ENCODE measurements at regions not wholly inside any gene's neighbourhood (a gene's known extent, or its start where the extent isn't known, plus 50 kb on each side); places are given as distances from the start of the nearest gene placed in this dataset.
"Not testable (repeated sequence)": the region's sequence is repeated elsewhere in the genome, so short reads cannot be mapped to it uniquely, and the experiment has no call there.

DNA sequence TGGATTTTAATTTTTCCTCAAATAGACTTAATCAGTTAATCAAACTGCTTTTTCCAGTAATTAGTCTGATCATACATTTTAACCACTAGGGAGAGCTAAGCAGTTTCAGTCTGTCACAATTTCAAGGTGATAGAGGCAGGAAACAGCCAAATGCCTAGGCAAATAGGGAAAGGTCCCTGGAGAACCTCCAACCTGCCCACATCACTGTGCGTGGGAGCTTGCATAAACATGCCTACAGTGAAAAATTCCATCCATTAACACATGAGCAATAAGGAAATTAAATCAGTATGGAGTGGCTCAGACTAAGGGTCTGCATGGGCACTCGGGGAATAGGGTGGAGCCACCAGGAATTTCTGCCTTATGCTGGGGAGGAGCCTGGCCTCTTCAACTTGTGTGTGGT is 74.6 kb downstream of the AASDHPPT start:
- DNase-seq (ENCODE audit: low read depth in 2 of 2), result peak in 1 of 2 donors; percentile 12

- DNase-seq (ENCODE audit: low read depth in 2 of 2), result no peak
Observed at GRCh38 chr11:106152824-106153223, 75.4 kb downstream of the AASDHPPT start.

- peak in 1 of 2 donors; percentile 39 for DNase-seq (ENCODE audit: low read depth in 2 of 2)
Observed at GRCh38 chr11:106156290-106156937, 79.0 kb downstream of the AASDHPPT start.

GRCh38 chr11:106158406-106158805 is 80.9 kb downstream of the AASDHPPT start:
- DNase-seq (ENCODE audit: low read depth in 2 of 2), result no peak

GRCh38 chr11:106159836-106160235 is 82.4 kb downstream of the AASDHPPT start:
- no peak for DNase-seq (ENCODE audit: low read depth in 2 of 2)

DNA sequence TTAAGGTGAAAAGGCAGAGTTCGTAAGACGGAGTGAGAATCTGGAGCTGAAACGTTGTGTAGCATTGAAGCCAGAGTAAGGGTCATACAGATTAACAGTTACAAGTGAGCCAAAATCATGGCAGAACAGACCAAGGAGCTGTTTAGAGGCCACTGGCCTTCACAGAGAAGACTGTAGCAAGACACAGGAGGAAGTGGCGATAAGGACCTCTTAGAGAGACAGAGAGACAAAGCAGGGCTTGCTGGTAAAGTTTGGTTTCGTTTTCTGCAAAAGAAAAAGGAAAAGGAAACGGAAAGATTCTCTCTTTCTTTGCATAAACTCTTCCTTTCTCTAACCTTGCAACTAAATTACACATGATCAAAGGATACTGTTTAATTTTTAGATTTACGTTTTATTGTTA is 83.0 kb downstream of the AASDHPPT start:
- no peak for DNase-seq (ENCODE audit: low read depth in 2 of 2)

DNA sequence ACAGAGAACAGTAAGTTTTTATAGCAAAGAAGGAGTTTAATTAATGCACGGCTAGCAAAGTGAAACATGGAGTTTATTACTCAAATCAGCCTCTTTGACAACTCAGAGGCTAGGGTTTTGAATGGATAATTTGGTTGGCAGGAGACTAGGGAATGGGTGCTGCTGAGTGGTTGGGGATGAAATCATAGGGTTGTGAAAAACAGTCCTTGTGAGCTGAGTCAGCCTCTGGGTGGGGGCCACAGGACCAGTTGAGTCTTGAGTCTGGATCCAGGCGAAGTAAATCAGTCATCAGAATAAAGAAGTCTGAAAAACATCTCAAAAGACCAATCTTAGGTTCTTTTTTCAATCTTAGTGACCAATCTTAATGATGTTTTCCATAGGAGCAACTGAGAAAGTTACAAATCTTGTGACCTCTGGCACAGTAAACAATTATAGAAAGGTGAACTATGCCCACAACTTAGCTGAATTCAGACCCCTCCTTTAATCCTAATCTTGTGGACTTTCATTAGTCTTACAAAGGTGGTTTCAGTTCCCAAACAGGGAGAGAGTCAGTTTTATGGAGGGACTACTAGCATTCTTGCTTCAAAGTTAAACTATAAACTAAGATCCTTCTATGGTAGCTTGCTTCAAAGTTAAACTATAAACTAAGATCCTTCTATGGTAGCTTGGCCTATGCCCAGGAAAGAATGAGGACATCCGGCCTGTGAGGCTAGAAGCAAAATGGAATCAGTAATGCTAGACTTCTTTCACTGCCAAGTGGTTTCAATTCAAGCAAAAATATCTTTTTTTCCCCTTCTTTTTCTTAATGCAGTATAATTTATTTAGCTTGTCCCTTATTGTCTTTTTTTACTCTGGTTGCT is 84.5 kb downstream of the AASDHPPT start:
- DNase-seq (ENCODE audit: low read depth in 2 of 2), result no peak

- DNase-seq (ENCODE audit: low read depth in 2 of 2), result no peak
Observed at GRCh38 chr11:106167085-106167484, 89.6 kb downstream of the AASDHPPT start.

DNA sequence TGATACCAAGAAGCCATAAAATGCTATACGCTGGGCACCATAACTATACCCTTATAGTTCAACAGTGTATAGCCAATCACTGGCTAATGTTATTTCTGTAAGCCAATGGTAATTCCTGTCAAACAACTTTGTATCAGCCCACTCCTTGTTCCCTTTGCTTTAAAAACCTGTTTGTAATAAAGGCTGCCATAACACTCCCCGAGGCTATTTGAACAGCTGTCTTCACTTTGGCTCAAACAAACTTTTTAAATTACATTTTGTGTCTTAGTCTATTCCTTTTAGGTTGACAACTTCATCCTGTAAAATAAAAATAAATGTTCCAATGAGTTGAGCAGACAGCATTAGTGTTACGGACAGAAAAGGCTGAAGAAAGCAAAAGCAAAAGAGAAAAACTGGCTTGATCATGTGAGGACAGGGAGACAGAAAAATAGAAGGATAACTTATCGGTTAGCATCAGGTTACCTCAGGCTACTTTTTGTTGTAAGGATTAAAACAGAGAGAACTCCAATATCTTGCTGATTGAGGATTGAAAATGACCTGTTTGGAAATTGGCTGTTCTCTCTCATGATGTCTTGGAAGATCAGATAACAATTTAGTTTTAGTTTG is 95.0 kb downstream of the AASDHPPT start:
- DNase-seq (ENCODE audit: low read depth in 2 of 2), result no peak

GRCh38 chr11:106173291-106173690 is 95.8 kb downstream of the AASDHPPT start:
- DNase-seq (ENCODE audit: low read depth in 2 of 2), result no peak

DNA sequence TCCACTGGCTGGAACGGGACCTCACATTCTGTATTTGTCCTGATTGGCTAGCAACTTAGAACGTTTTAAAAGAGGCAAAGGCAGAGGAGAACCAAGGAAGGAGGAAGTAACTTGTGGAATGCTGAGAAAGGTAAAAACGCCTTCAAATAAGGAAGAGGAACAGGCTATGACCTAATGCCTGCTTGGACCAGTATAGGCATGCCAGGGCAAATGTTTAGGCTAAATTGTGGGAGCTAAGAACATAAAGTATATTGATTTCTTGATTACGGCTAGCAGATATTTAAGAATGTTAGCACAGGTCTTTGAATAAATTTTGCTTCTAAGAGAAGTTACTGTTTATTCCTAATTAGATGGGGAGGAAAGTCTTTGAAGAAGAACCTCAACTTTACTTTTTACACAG is 96.5 kb downstream of the AASDHPPT start:
- not testable (repeated sequence) for DNase-seq (ENCODE audit: low read depth in 2 of 2)

DNA sequence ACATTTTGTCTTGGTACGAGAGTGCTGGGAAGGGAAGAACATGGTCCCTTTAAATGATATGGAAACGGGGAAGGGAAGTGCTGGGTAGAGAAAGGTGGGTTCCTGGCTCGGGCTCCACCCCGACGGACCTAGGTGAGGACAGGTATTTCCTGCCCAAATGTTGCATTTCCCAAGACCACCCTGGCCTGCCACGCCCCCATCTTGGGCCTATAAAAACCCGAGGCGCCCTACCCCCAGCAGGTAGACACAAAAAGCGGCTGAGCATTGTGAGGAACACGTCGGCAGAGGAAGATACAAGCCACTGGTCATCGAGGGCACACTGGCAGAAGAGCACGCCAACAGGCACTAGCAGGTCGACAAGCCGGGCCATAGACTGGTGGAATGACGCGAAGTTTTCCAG is 99.4 kb downstream of the AASDHPPT start:
- DNase-seq (ENCODE audit: low read depth in 2 of 2), result no peak

- no peak for DNase-seq (ENCODE audit: low read depth in 2 of 2)
Observed at GRCh38 chr11:106177311-106177710, 99.8 kb downstream of the AASDHPPT start.

DNA sequence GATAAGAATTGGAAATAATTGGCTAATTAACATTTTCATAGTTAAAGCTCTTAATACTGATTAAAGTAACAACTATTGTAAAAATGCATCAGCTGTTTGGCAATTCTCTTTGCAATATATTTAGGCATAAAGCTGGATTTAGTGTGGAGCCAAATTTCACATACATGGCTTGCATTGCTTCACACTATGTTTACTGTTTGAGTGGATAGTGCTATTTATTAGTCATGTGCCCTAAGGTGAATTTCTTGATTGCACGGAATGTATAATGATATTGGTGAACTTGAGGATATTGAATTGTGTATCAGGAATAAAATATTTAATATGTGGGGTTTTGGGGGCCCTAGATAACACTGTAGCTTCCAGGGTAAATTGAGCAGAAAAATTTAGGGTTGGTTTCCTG is 100.9 kb downstream of the AASDHPPT start:
- no peak for DNase-seq (ENCODE audit: low read depth in 2 of 2)

GRCh38 chr11:106179048-106179447 is 101.6 kb downstream of the AASDHPPT start:
- DNase-seq (ENCODE audit: low read depth in 2 of 2), result no peak

DNA sequence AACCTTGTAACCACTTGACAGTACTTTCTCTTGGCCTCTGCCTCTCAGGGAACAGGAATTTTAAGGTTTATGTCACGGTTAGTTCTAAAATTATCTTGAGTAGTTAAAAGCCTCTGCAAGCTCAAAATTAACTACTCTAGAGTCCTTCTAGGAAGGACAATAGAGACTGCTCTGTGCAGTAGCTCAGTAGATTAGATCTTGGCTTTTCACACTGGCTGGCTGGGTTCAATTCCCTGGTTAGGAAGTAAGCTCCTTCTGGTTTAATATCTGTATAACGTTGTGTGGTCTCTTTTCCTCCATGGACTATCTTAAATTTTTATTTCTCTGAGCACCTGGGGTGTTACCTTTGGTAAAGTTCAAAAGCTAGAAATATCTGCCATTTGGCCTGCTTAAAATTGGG is 109.2 kb downstream of the AASDHPPT start:
- DNase-seq (ENCODE audit: low read depth in 2 of 2), result no peak

DNA sequence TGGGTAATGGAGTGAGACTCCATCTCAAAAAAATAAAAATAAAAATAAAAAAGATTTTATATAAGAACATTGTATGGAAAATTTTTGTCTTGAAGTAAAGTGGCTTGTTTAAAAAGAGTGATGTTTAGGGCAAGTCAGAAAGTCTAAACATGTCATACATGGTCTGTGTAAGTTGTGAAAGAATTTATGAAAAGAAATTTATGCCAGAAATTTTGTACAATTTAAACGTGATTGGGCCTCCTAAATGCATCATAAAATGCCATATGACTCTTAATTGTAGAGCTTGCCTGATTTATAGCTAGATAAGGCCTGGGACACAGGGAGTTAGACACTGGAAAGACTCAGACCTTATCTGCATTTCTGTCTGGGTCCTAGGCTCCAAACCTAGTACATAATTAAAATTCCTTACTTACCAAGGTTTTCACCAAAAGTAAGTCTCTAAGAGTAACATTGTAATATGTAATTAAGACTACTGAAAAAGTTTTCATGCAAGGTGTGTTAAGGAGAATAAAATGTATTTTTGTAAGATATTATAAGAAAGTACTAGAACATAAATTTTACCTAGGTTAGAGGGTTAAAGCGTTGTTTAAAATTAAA is 110.5 kb downstream of the AASDHPPT start:
- no peak for DNase-seq (ENCODE audit: low read depth in 2 of 2)

DNA sequence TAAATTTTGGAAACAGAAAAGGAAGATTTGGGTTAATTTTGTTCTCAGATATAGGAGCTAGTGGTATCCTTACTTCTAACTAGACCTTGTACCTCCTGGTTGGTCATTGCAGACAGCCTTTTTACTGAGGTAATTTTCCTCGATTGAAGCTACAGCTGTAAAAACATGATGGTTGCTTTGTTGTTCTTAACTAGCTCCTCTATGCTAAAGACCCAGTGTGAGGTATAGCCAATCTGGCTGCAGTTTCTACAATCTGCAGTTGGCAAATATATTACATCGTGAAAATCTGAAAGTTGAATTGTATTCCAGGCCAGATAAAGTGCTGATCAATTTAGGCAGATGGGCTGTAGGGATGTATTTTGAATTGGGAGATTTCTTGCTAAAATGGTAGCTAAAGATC is 116.5 kb downstream of the AASDHPPT start:
- no peak for DNase-seq (ENCODE audit: low read depth in 2 of 2)

GRCh38 chr11:106197438-106197837 is 120.0 kb downstream of the AASDHPPT start:
- no peak for DNase-seq (ENCODE audit: low read depth in 2 of 2)

DNA sequence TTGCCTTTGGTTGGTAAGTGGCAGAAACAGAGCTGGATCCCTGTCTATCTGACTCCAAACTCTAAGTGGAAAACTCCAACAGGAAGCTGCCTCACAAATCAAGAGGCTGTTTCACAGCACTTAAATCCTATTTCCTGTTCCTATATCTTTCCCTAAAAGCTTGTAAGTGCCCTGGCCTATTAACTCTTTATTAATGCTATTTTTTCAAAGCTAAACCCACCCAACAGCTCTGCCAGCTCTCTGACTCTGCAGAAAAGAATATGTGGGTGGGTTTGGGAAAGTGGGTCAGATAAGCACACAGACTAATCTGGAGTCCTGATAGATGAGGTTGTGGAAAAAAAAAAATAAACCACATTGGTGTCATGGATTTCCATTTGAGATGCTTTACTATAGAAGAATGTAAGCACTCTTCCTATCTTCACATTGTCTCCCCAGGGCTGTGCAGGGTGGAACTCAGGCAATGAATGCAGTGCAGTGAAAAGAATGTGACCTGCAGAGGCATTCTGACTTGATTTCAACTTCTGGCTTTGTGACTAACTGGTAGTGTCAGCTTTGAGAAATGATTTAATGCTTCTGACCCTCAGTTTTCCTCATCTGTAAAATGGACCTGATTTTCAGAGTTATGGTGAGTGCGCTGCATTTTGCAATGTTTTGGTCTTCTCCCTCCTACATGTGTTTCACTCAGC is 125.6 kb downstream of the AASDHPPT start:
- DNase-seq (ENCODE audit: low read depth in 2 of 2), result no peak

DNA sequence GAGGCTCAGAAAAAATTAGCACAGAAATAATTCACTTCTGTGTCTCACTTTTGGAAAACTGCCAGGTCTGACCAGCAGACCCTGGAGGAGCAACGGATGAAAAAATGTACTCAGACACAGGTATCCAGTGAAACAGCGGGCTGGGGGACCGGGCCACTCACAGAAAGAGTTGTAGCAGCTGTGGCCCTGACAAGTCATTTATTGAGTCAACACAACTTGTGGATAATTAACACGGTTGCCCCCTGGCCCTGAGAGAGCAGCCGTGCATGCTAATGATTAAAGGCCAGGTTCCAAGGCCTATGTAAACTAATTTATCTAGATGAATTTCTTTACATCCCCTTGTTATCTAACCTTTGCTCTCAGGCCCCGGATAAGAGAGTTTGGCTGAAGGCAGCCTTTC is 131.3 kb downstream of the AASDHPPT start:
- no peak for DNase-seq (ENCODE audit: low read depth in 2 of 2)

GRCh38 chr11:106212081-106212480 is 134.6 kb downstream of the AASDHPPT start:
- DNase-seq (ENCODE audit: low read depth in 2 of 2), result no peak
